H1 (cell line): ENCODE measurements at regions not wholly inside any gene's neighbourhood (a gene's known extent, or its start where the extent isn't known, plus 50 kb on each side); places are given as distances from the start of the nearest gene placed in this dataset.

Experiments
- CEBPB ChIP-seq: IDR thresholded peaks from 2 replicates; pipeline ENCODE4 v1.6.1; 2012; ENCODE audit warnings: low read depth, low read length
- E2F6 ChIP-seq: IDR thresholded peaks from 2 replicates; pipeline ENCODE4 v1.6.1; 2012; ENCODE audit warnings: inconsistent platforms
- EP300 ChIP-seq, 2 experiments: IDR thresholded peaks; 1 replicate in 1 of 2; 2 replicates in 1 of 2; pipeline ENCODE4 v1.6.1; 2011 to 2012; ENCODE audit warnings: low read depth in 2 of 2, low read length in 2 of 2, mild to moderate bottlenecking in 2 of 2, borderline replicate concordance in 1 of 2, inconsistent platforms in 1 of 2, moderate library complexity in 1 of 2
- EZH2 ChIP-seq: fragments of 200-600 bp; sonication (generic); IDR thresholded peaks from 2 replicates; pipeline ENCODE4 v1.7.1; 2012; ENCODE audit warnings: low read depth, mild to moderate bottlenecking, moderate library complexity, low read length, inconsistent platforms; ENCODE audit not compliant: severe bottlenecking
- HDAC6 ChIP-seq: IDR thresholded peaks from one replicate; pipeline ENCODE4 v1.7.1; 2012; ENCODE audit warnings: low read depth, mild to moderate bottlenecking, inconsistent platforms, low read length, moderate library complexity
- POLR2A ChIP-seq, 2 experiments: IDR thresholded peaks; 1 replicate in 1 of 2; 2 replicates in 1 of 2; pipeline ENCODE4 v1.6.1; 2011; ENCODE audit warnings: low read depth in 2 of 2, low read length in 2 of 2, mild to moderate bottlenecking in 2 of 2; ENCODE audit errors: control extremely low read depth in 1 of 2
- POLR2AphosphoS5 ChIP-seq: IDR thresholded peaks from 2 replicates; pipeline ENCODE4 v1.6.1; 2011; ENCODE audit warnings: low read depth, low read length
- RBBP5 ChIP-seq: IDR thresholded peaks from 2 replicates; pipeline ENCODE4 v1.7.1; 2012; ENCODE audit warnings: low read depth, mild to moderate bottlenecking, inconsistent platforms, low read length, moderate library complexity, borderline replicate concordance
- SIN3A ChIP-seq, 2 experiments: IDR thresholded peaks in 1 of 2; conservative IDR thresholded peaks in 1 of 2; 2 replicates each; pipeline ENCODE4 v1.6.1; 2011 to 2012; ENCODE audit warnings: low read length in 2 of 2, improper control_type of control experiment in 1 of 2, low read depth in 1 of 2, mild to moderate bottlenecking in 1 of 2
- ZNF274 ChIP-seq: IDR thresholded peaks from 2 replicates; pipeline ENCODE4 v1.7.0; 2012; ENCODE audit warnings: low read length, borderline replicate concordance; ENCODE audit errors: extremely low read depth
- TF ChIP-seq, protein P1 (sequence below), 3 experiments: IDR thresholded peaks; 1 replicate in 2 of 3; 2 replicates in 1 of 3; pipeline versions ENCODE4 v1.5.1 to v1.6.1; 2011; ENCODE audit warnings: low read length in 3 of 3, mild to moderate bottlenecking in 3 of 3, inconsistent platforms in 2 of 3, low read depth in 1 of 3, moderate library complexity in 1 of 3; ENCODE audit not compliant: insufficient read depth in 1 of 3; ENCODE audit errors: control extremely low read depth in 1 of 3

DNA sequence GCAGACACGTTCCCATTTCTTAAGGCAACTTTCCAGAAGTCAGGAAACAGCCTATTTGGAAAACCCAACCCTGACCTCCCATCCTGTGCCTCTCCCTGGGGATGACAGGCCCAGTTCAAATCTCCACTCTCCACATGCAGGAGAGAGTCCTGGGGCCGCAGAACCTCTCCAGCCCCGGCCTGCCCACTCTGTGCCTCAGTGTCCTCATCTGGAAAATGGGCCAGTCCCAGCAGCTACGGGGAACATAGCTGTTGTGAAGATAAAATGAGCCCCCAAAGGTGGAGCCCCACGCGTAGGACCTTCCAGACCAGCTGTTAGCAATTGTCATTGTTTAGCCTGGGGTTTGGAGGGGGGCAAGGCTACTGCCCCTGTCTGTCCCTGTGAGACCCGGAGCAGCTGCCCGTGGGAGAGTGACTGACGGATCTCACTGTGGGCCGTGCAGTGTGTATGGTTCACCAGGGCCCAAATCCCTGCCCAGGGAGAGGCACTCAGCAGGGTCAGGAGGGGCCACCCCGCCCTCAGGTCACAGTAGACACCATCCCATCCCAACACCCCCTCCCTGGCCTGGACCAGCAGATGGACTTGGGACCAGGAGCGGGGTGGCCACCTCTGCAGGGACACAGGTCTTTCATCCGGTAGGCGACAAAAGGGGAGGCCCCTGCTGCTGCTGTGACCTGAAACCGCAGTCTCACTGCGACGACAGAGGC lies 145.9 kb downstream of the CTTN start:
- TF ChIP-seq, protein P1, sequence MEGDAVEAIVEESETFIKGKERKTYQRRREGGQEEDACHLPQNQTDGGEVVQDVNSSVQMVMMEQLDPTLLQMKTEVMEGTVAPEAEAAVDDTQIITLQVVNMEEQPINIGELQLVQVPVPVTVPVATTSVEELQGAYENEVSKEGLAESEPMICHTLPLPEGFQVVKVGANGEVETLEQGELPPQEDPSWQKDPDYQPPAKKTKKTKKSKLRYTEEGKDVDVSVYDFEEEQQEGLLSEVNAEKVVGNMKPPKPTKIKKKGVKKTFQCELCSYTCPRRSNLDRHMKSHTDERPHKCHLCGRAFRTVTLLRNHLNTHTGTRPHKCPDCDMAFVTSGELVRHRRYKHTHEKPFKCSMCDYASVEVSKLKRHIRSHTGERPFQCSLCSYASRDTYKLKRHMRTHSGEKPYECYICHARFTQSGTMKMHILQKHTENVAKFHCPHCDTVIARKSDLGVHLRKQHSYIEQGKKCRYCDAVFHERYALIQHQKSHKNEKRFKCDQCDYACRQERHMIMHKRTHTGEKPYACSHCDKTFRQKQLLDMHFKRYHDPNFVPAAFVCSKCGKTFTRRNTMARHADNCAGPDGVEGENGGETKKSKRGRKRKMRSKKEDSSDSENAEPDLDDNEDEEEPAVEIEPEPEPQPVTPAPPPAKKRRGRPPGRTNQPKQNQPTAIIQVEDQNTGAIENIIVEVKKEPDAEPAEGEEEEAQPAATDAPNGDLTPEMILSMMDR (IDR thresholded peaks at IDR 0.05; ENCODE audit: control extremely low read depth in 1 of 3, insufficient read depth in 1 of 3, low read depth in 1 of 3, low read length in 3 of 3): no peak
- TF ChIP-seq ZNF274: no peak
- no peak for TF ChIP-seq SIN3A (conservative IDR thresholded peaks at IDR 0.05 in 1 of 2, IDR thresholded peaks at IDR 0.05 in 1 of 2; ENCODE audit: low read depth in 1 of 2, low read length in 2 of 2)
- TF ChIP-seq HDAC6: no peak
- no peak for TF ChIP-seq POLR2AphosphoS5
- TF ChIP-seq EP300 (IDR thresholded peaks at IDR 0.05; ENCODE audit: borderline replicate concordance in 1 of 2, low read depth in 2 of 2, low read length in 2 of 2): no peak
- no peak for TF ChIP-seq POLR2A (IDR thresholded peaks at IDR 0.05; ENCODE audit: control extremely low read depth in 1 of 2, low read depth in 2 of 2, low read length in 2 of 2)
- no peak for TF ChIP-seq RBBP5
- TF ChIP-seq E2F6: no peak
- TF ChIP-seq EZH2: no peak
- TF ChIP-seq CEBPB: no peak
